ENCODE measurements at regions not wholly inside any gene's neighbourhood (a gene's known extent, or its start where the extent isn't known, plus 50 kb on each side); places are given as distances from the start of the nearest gene placed in this dataset.

GRCh38 chr2:176743671-176744070 is 468.9 kb upstream of the HNRNPA3 start:
- TF ChIP-seq CTCF (IDR thresholded peaks at IDR 0.05) (no peak), TCF7L2 (IDR thresholded peaks at IDR 0.05; ENCODE audit: low read depth, low read length) (no peak), POLR2AphosphoS5 (IDR thresholded peaks at IDR 0.05; ENCODE audit: low read depth, low read length) (no peak)
